HG03565 (cell line): ENCODE measurements at regions not wholly inside any gene's neighbourhood (a gene's known extent, or its start where the extent isn't known, plus 50 kb on each side); places are given as distances from the start of the nearest gene placed in this dataset.
"Not testable (repeated sequence)": the region's sequence is repeated elsewhere in the genome, so short reads cannot be mapped to it uniquely, and the experiment has no call there.

ENCODE experiments used
- ATAC-seq: cut with Tn5 transposase; IDR thresholded peaks from one replicate; pipeline ENCODE4 v1.9.1; 2021; ENCODE audit warnings: mild to moderate bottlenecking, moderate library complexity; ENCODE audit not compliant: unreplicated experiment

GRCh38 chr21:19490481-19490880 is 1086.9 kb upstream of the TMPRSS15 start:
- ATAC-seq, result no peak

- not testable (repeated sequence) for ATAC-seq
Observed at GRCh38 chr21:19493437-19494241, 1090.1 kb upstream of the TMPRSS15 start.

- no peak for ATAC-seq
Observed at GRCh38 chr21:19501115-19501514, 1097.5 kb upstream of the TMPRSS15 start.

GRCh38 chr21:19507682-19508260 is 1104.2 kb upstream of the TMPRSS15 start:
- no peak for ATAC-seq

- no peak for ATAC-seq
Observed at GRCh38 chr21:19508442-19508841, 1104.9 kb upstream of the TMPRSS15 start.

- no peak for ATAC-seq
Observed at GRCh38 chr21:19508844-19509243, 1105.3 kb upstream of the TMPRSS15 start.

- no peak for ATAC-seq
Observed at GRCh38 chr21:19510057-19510456, 1106.5 kb upstream of the TMPRSS15 start.

GRCh38 chr21:19510653-19511052 is 1107.1 kb upstream of the TMPRSS15 start:
- ATAC-seq, result no peak

- no peak for ATAC-seq
Observed at GRCh38 chr21:19522381-19522780, 1118.8 kb upstream of the TMPRSS15 start.

GRCh38 chr21:19523061-19523460 is 1119.5 kb upstream of the TMPRSS15 start:
- no peak for ATAC-seq

- no peak for ATAC-seq
Observed at GRCh38 chr21:19523746-19524145, 1120.2 kb upstream of the TMPRSS15 start.

- no peak for ATAC-seq
Observed at GRCh38 chr21:19529031-19529430, 1125.4 kb upstream of the TMPRSS15 start.

GRCh38 chr21:19535356-19535755 is 1131.8 kb upstream of the TMPRSS15 start:
- ATAC-seq, result no peak

- ATAC-seq, result no peak
Observed at GRCh38 chr21:19537116-19537515, 1133.5 kb upstream of the TMPRSS15 start.

GRCh38 chr21:19540287-19540686 is 1136.7 kb upstream of the TMPRSS15 start:
- ATAC-seq, result no peak

GRCh38 chr21:19541602-19542001 is 1138.0 kb upstream of the TMPRSS15 start:
- ATAC-seq, result no peak

- not testable (repeated sequence) for ATAC-seq
Observed at GRCh38 chr21:19544493-19544892, 1140.9 kb upstream of the TMPRSS15 start.

- no peak for ATAC-seq
Observed at GRCh38 chr21:19547951-19548840, 1144.6 kb upstream of the TMPRSS15 start.

- no peak for ATAC-seq
Observed at GRCh38 chr21:19553919-19554615, 1150.5 kb upstream of the TMPRSS15 start.

- ATAC-seq, result no peak
Observed at GRCh38 chr21:19557046-19557445, 1153.5 kb upstream of the TMPRSS15 start.

- no peak for ATAC-seq
Observed at GRCh38 chr21:19557488-19557887, 1153.9 kb upstream of the TMPRSS15 start.
